ENCODE measurements at regions not wholly inside any gene's neighbourhood (a gene's known extent, or its start where the extent isn't known, plus 50 kb on each side); places are given as distances from the start of the nearest gene placed in this dataset.

DNA sequence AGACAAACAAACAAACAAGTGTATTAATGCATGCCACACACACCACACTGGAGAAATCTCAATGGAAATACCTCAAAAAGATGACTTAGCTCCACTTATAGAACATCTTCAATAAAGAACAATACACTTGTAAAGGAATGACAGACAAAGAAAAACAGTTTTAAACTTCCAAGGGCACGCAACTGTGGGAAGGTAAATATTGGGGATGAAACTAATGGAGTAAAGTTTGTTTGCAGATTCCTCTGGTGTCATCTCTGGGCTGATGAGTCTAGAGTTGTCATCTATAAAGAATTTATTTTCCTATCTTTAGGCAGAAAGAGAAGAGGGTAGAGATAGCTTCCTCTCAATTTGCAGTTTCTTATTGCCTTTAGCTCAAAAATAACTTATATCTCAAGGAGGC lies 144.0 kb upstream of the ZC3H15 start:
- Histone ChIP-seq H3K9me3 (peaks cover 0 to 13% of the 10 kb centered on the region in 2 donors), H3K36me3 (no peaks in the 10 kb centered on the region), H3K27ac (no peak overlapping the region), H3K4me3 (no peak overlapping the region), H3K4me1 (no peaks in the 10 kb centered on the region), H3K27me3 (no peaks in the 10 kb centered on the region)
- intact Hi-C loops (cut with DNase I) = no loop called here
- ATAC-seq = no peak
- TF ChIP-seq, protein P1, sequence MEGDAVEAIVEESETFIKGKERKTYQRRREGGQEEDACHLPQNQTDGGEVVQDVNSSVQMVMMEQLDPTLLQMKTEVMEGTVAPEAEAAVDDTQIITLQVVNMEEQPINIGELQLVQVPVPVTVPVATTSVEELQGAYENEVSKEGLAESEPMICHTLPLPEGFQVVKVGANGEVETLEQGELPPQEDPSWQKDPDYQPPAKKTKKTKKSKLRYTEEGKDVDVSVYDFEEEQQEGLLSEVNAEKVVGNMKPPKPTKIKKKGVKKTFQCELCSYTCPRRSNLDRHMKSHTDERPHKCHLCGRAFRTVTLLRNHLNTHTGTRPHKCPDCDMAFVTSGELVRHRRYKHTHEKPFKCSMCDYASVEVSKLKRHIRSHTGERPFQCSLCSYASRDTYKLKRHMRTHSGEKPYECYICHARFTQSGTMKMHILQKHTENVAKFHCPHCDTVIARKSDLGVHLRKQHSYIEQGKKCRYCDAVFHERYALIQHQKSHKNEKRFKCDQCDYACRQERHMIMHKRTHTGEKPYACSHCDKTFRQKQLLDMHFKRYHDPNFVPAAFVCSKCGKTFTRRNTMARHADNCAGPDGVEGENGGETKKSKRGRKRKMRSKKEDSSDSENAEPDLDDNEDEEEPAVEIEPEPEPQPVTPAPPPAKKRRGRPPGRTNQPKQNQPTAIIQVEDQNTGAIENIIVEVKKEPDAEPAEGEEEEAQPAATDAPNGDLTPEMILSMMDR (IDR thresholded peaks at IDR 0.05) = no peak
- DNase-seq = no peak

DNA sequence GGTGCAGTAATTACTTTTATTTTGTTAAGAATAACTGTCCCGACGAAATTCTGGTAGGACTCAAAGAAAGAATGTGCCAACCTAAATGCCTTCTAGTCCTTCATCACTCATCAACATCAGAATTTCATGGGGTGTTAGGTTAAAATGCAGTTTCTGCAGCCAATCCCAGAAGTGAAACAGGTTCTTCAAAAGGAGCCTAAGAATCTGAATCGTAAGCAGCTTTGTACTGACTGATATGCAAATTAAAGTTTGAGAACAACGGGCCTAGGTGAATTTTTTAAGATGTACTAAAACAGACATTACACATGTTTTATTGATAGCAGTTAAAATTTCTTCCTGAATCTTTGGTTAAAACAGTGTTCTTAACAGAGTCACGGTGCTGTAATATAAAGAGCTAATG lies 140.3 kb upstream of the ZC3H15 start:
- no peak for ATAC-seq
- H3K27ac ChIP-seq = no peak overlapping the region

DNA sequence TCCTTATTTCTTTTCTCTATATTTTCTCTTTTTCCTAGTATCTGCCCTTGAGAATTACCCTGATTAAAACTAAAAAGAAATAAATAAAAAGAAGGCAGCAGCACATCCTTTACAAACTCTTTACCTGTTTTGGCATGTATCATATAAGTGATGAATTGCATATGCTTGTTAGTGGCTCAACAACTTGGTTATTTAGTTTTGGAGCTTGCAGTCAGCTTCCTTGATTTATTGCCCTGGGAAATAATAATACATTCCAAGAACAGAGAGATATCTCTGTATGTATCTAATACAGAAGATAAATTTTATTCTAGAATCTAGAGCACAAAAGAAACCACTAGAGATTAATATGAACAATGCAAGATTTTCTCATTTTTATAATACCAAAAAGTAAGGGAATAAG lies 139.8 kb upstream of the ZC3H15 start:
- Histone ChIP-seq H3K27ac (no peak overlapping the region), H3K9me3 (no peaks in the 10 kb centered on the region), H3K27me3 (no peaks in the 10 kb centered on the region), H3K4me1 (no peaks in the 10 kb centered on the region), H3K4me3 (no peak overlapping the region), H3K36me3 (no peaks in the 10 kb centered on the region)
- DNase-seq (no peak), ATAC-seq (no peak)
- TF ChIP-seq, protein P1 (IDR thresholded peaks at IDR 0.05) = no peak
- intact Hi-C loops (cut with DNase I) = no loop called here

More for the DNA sequence above, 140.3 kb upstream of the ZC3H15 start:
- Histone ChIP-seq H3K27me3 (no peaks in the 10 kb centered on the region), H3K9me3 (no peaks in the 10 kb centered on the region), H3K4me1 (no peaks in the 10 kb centered on the region), H3K36me3 (no peaks in the 10 kb centered on the region), H3K4me3 (no peak overlapping the region)
- intact Hi-C loops (cut with DNase I) = no loop called here
- DNase-seq = no peak
- TF ChIP-seq, protein P1 (IDR thresholded peaks at IDR 0.05) = no peak

DNA sequence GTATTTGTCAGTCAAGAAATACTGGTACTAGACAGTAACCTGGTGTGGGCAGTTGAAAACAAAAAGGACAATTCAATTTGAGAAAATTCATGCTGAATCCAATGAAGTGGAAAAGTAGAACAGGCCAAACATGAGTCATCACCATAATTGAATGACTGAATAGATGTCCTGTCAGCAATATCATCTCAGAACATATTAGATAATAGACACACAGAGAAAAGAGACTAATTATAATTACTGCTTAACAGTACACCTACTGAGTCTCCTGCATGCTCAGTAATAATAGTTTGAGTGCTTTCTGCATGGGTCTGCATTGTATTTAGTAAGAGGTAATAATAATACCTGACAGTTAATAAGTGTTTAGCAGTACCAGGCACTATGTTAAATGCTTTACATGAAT lies 138.6 kb upstream of the ZC3H15 start:
- intact Hi-C loops (cut with DNase I) = no loop called here
- no peak for ATAC-seq
- TF ChIP-seq, protein P1 (IDR thresholded peaks at IDR 0.05) = no peak
- Histone ChIP-seq H3K4me1 (no peaks in the 10 kb centered on the region), H3K4me3 (no peak overlapping the region), H3K9me3 (peaks cover 0 to 4% of the 10 kb centered on the region in 2 donors), H3K36me3 (no peaks in the 10 kb centered on the region), H3K27ac (no peak overlapping the region), H3K27me3 (no peaks in the 10 kb centered on the region)
- no peak for DNase-seq

DNA sequence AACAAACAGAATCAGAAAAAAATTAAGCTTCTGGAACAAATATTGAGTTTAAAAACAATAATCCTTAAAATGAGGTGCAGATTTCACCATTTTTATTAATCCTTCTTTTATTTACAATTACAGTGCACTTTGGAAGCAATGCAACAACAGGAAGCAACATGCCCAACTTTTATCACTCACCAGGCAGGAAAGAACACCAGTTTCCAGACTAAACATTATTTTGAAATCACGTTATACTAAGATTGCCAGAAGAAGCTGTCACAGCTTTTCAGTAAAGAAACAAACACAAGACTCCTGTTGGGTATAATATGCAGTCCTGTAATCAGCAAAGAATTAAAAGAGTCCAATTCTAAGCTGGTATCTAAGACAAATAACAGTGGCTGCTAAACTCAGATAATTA lies 137.9 kb upstream of the ZC3H15 start:
- ATAC-seq (no peak), DNase-seq (peak in 1 of 4 donors; percentile 40)
- intact Hi-C loops (cut with DNase I) = no loop called here
- TF ChIP-seq, protein P1 (IDR thresholded peaks at IDR 0.05) = no peak
- no peak overlapping the region for H3K27ac ChIP-seq
- H3K4me1 ChIP-seq = no peaks in the 10 kb centered on the region
- H3K36me3 ChIP-seq = no peaks in the 10 kb centered on the region
- peaks cover 0 to 12% of the 10 kb centered on the region in 2 donors for H3K9me3 ChIP-seq
- no peaks in the 10 kb centered on the region for H3K27me3 ChIP-seq
- no peak overlapping the region for H3K4me3 ChIP-seq
